Type B pancreatic cell (in vitro differentiated cells): ENCODE measurements at regions not wholly inside any gene's neighbourhood (a gene's known extent, or its start where the extent isn't known, plus 50 kb on each side); places are given as distances from the start of the nearest gene placed in this dataset.
A peak's percentile ranks its signal among the peaks of the same experiment; 100 is the strongest.

ENCODE experiments used
- DNase-seq: peaks from one replicate; pipeline ENCODE4 v3.0.0; 2021; ENCODE audit warnings: mixed read lengths; ENCODE audit not compliant: unreplicated experiment; ENCODE audit errors: extremely low spot score
- H3K27ac Mint-ChIP-seq: 2 replicates; pipeline ENCODE4 v1.8.0; 2021; ENCODE audit warnings: mild to moderate bottlenecking, mixed read lengths
- H3K27me3 Mint-ChIP-seq: 2 replicates; pipeline ENCODE4 v1.8.0; 2021; ENCODE audit warnings: mixed read lengths
- H3K36me3 Mint-ChIP-seq: 2 replicates; pipeline ENCODE4 v1.8.0; 2021; ENCODE audit warnings: mixed read lengths
- H3K4me1 Mint-ChIP-seq: one replicate; pipeline ENCODE4 v1.8.0; 2021; ENCODE audit warnings: mixed read lengths; ENCODE audit not compliant: unreplicated experiment
- H3K4me3 Mint-ChIP-seq: 2 replicates; pipeline ENCODE4 v1.8.0; 2021; ENCODE audit warnings: mild to moderate bottlenecking, mixed read lengths
- H3K9me3 Mint-ChIP-seq: 2 replicates; pipeline ENCODE4 v1.8.0; 2021; ENCODE audit warnings: mixed read lengths
- CTCF ChIP-seq: fragments of 200-600 bp; sonication (generic); conservative IDR thresholded peaks from 2 replicates; pipeline ENCODE4 v1.5.0; 2021; ENCODE audit warnings: antibody characterized with exemption, mild to moderate bottlenecking

DNA sequence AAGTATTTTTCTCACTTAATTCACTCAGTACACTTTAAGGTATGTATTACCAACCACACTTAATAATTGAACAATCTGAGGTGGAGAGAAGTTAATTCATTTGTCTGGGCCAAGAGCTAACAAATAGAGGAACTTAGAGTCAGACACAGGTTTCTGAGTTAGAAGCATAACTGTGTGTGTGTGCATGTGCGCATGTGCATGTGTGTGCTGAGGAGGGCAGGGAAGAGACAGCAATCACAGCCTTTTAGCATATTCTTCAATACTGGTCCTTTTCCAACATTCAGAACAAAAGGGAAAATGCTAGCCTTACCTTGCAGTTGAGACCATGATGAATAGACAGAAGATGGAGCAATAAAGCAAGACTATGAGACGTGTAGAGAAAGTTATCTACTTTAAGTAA is 136.2 kb upstream of the ATP5MC3 start:
- TF ChIP-seq CTCF: no peak
- Mint-ChIP-seq H3K27ac (no peak overlapping the region), H3K9me3 (no peaks in the 10 kb centered on the region), H3K27me3 (peaks cover 8% of the 10 kb centered on the region), H3K36me3 (no peaks in the 10 kb centered on the region), H3K4me3 (no peak overlapping the region), H3K4me1 (no peaks in the 10 kb centered on the region)
- no peak for DNase-seq

GRCh38 chr2:175312137-175312536 is 130.6 kb upstream of the ATP5MC3 start:
- H3K9me3 Mint-ChIP-seq: no peaks in the 10 kb centered on the region
- no peaks in the 10 kb centered on the region for H3K36me3 Mint-ChIP-seq
- peaks cover 38% of the 10 kb centered on the region for H3K27me3 Mint-ChIP-seq
- H3K27ac Mint-ChIP-seq: no peak overlapping the region
- no peaks in the 10 kb centered on the region for H3K4me1 Mint-ChIP-seq
- no peak overlapping the region for H3K4me3 Mint-ChIP-seq
- no peak for DNase-seq
- no peak for TF ChIP-seq CTCF

GRCh38 chr2:175310813-175311504 is 129.4 kb upstream of the ATP5MC3 start:
- H3K36me3 Mint-ChIP-seq: no peaks in the 10 kb centered on the region
- no peak overlapping the region for H3K27ac Mint-ChIP-seq
- no peak overlapping the region for H3K4me3 Mint-ChIP-seq
- no peaks in the 10 kb centered on the region for H3K4me1 Mint-ChIP-seq
- no peak for DNase-seq
- H3K9me3 Mint-ChIP-seq: no peaks in the 10 kb centered on the region
- TF ChIP-seq CTCF: no peak
- peaks cover 42% of the 10 kb centered on the region for H3K27me3 Mint-ChIP-seq

- no peaks in the 10 kb centered on the region for H3K4me1 Mint-ChIP-seq
Measured at GRCh38 chr2:175309799-175310198, 128.3 kb upstream of the ATP5MC3 start.

DNA sequence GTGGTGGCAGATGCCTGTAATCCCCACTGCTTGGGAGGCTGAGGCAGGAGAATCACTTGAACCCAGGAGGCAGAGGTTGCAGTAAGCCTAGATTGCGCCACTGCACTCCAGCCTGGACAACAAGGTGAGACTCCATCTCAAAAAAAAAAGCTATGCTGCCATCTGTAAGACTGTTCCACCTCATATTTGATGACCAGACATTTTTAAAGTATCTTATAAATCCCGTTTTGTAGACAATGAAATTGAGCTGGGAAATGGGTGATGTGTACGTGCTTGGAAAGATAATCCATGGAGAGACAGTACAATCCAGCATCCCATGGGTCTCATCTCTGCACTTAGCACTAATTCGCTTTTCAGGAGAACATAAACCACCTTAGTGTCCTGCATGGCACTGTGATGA is 126.5 kb upstream of the ATP5MC3 start:
- H3K4me1 Mint-ChIP-seq: no peaks in the 10 kb centered on the region
- DNase-seq: no peak
- H3K4me3 Mint-ChIP-seq: no peak overlapping the region
- no peak overlapping the region for H3K27ac Mint-ChIP-seq
- H3K27me3 Mint-ChIP-seq: peaks cover 40% of the 10 kb centered on the region
- TF ChIP-seq CTCF: no peak
- H3K36me3 Mint-ChIP-seq: no peaks in the 10 kb centered on the region
- H3K9me3 Mint-ChIP-seq: no peaks in the 10 kb centered on the region

More at GRCh38 chr2:175309799-175310198, 128.3 kb upstream of the ATP5MC3 start:
- peaks cover 43% of the 10 kb centered on the region for H3K27me3 Mint-ChIP-seq
- DNase-seq: no peak
- H3K9me3 Mint-ChIP-seq: no peaks in the 10 kb centered on the region
- no peak overlapping the region for H3K27ac Mint-ChIP-seq
- no peaks in the 10 kb centered on the region for H3K36me3 Mint-ChIP-seq
- no peak overlapping the region for H3K4me3 Mint-ChIP-seq
- TF ChIP-seq CTCF: peak; percentile 69
